Trophoblast cell (in vitro differentiated cells and primary cell): ENCODE measurements at regions not wholly inside any gene's neighbourhood (a gene's known extent, or its start where the extent isn't known, plus 50 kb on each side); places are given as distances from the start of the nearest gene placed in this dataset.

Source experiments
- DNase-seq, 2 donors: peaks; one replicate each; pipeline ENCODE4 v3.0.0-alpha.2; 2016
- H2AFZ ChIP-seq: 2 replicates; pipeline ENCODE4 v1.6.1; 2013; ENCODE audit warnings: low read length, moderate library complexity, mild to moderate bottlenecking; ENCODE audit not compliant: insufficient read depth, poor library complexity
- H2AK5ac ChIP-seq: 2 replicates; pipeline ENCODE4 v1.6.1; 2013; ENCODE audit warnings: mild to moderate bottlenecking, low read length
- H2BK120ac ChIP-seq: 2 replicates; pipeline ENCODE4 v1.6.1; 2013; ENCODE audit warnings: low read length, mild to moderate bottlenecking, moderate library complexity; ENCODE audit not compliant: insufficient read depth, poor library complexity
- H2BK12ac ChIP-seq: 2 replicates; pipeline ENCODE4 v1.6.1; 2013; ENCODE audit warnings: mild to moderate bottlenecking, low read length, moderate library complexity
- H2BK5ac ChIP-seq: 2 replicates; pipeline ENCODE4 v1.6.1; 2013; ENCODE audit warnings: low read length, low read depth, moderate library complexity, mild to moderate bottlenecking; ENCODE audit not compliant: poor library complexity
- H3K14ac ChIP-seq: 2 replicates; pipeline ENCODE4 v1.6.1; 2013; ENCODE audit warnings: mild to moderate bottlenecking, low read length
- H3K18ac ChIP-seq: 2 replicates; pipeline ENCODE4 v1.6.1; 2013; ENCODE audit warnings: mild to moderate bottlenecking, low read length
- H3K23ac ChIP-seq: 2 replicates; pipeline ENCODE4 v1.6.1; 2013; ENCODE audit warnings: low read length
- H3K27ac ChIP-seq: 2 replicates; pipeline ENCODE4 v1.5.1; 2013; ENCODE audit warnings: low read depth, mild to moderate bottlenecking, inconsistent platforms, low read length, moderate library complexity
- H3K27me3 ChIP-seq: 2 replicates; pipeline ENCODE4 v1.6.1; 2013; ENCODE audit warnings: inconsistent platforms, mild to moderate bottlenecking, low read length, moderate library complexity; ENCODE audit not compliant: insufficient read depth
- H3K36me3 ChIP-seq, 2 experiments: 1 replicate in 1 of 2; 2 replicates in 1 of 2; pipeline ENCODE4 v1.6.1; 2013; ENCODE audit warnings: low read length in 2 of 2, mild to moderate bottlenecking in 2 of 2, moderate library complexity in 1 of 2; ENCODE audit not compliant: insufficient read depth in 2 of 2, control insufficient read depth in 1 of 2
- H3K4ac ChIP-seq: 2 replicates; pipeline ENCODE4 v1.6.1; 2013; ENCODE audit warnings: low read depth, mild to moderate bottlenecking, low read length, moderate library complexity
- H3K4me1 ChIP-seq, 2 experiments: 1 replicate in 1 of 2; 2 replicates in 1 of 2; pipeline ENCODE4 v1.6.1; 2013; ENCODE audit warnings: low read length in 2 of 2, mild to moderate bottlenecking in 2 of 2, moderate library complexity in 1 of 2; ENCODE audit not compliant: insufficient read depth in 2 of 2, control insufficient read depth in 1 of 2
- H3K4me2 ChIP-seq: 2 replicates; pipeline ENCODE4 v1.6.1; 2013; ENCODE audit warnings: inconsistent platforms, mild to moderate bottlenecking, low read length, moderate library complexity
- H3K4me3 ChIP-seq: 2 replicates; pipeline ENCODE4 v1.5.1; 2013; ENCODE audit warnings: mild to moderate bottlenecking, low read depth, low read length, inconsistent platforms
- H3K79me1 ChIP-seq: one replicate; pipeline ENCODE4 v1.6.1; 2013; ENCODE audit warnings: low read length
- H3K79me2 ChIP-seq: 2 replicates; pipeline ENCODE4 v1.6.1; 2013; ENCODE audit warnings: low read length, mild to moderate bottlenecking; ENCODE audit not compliant: control insufficient read depth, insufficient read depth, poor library complexity
- H3K9ac ChIP-seq: 2 replicates; pipeline ENCODE4 v1.6.1; 2013; ENCODE audit warnings: mild to moderate bottlenecking, low read length
- H3K9me3 ChIP-seq: 2 replicates; pipeline ENCODE4 v1.6.1; 2013; ENCODE audit warnings: low read depth, mild to moderate bottlenecking, control low read depth, inconsistent platforms, low read length; ENCODE audit not compliant: insufficient read depth
- H4K12ac ChIP-seq: 2 replicates; pipeline ENCODE4 v1.6.1; 2013; ENCODE audit warnings: low read depth, mild to moderate bottlenecking, low read length, moderate library complexity
- H4K8ac ChIP-seq: 2 replicates; pipeline ENCODE4 v1.6.1; 2013; ENCODE audit warnings: low read depth, mild to moderate bottlenecking, low read length, moderate library complexity
- H4K91ac ChIP-seq: one replicate; pipeline ENCODE4 v1.6.1; 2013; ENCODE audit warnings: low read depth, mild to moderate bottlenecking, low read length, moderate library complexity
- WGBS: extraction: QIAGEN DNeasy Blood & Tissue Kit; methylation state at CpG from one replicate; pipeline ENCODE4 v1.1.7; 2013; ENCODE audit warnings: missing lambda C conversion rate; ENCODE audit not compliant: insufficient read length, insufficient coverage; ENCODE audit errors: extremely low coverage; 5-methylcytosine and 5-hydroxymethylcytosine counted together

GRCh38 chr7:45350896-45351295 is 193.3 kb downstream of the RAMP3 start:
- no peak overlapping the region for H3K4me3 ChIP-seq
- no peak overlapping the region for H4K91ac ChIP-seq
- H2BK12ac ChIP-seq, result no peak overlapping the region
- no peak overlapping the region for H4K12ac ChIP-seq
- no peaks in the 10 kb centered on the region for H3K79me2 ChIP-seq
- no peak overlapping the region for H3K4me2 ChIP-seq
- no CpG with 5 or more reads among the region's 3 CpGs for WGBS
- no peak overlapping the region for H3K9ac ChIP-seq
- no peak overlapping the region for H2BK120ac ChIP-seq
- no peak overlapping the region for H3K4ac ChIP-seq
- H2BK5ac ChIP-seq, result no peak overlapping the region
- peaks cover 2% of the 10 kb centered on the region for H3K9me3 ChIP-seq
- no peak overlapping the region for H3K23ac ChIP-seq
- no peak overlapping the region for H2AFZ ChIP-seq
- H2AK5ac ChIP-seq, result no peak overlapping the region
- no peak overlapping the region for H4K8ac ChIP-seq
- no peak overlapping the region for H3K18ac ChIP-seq
- peaks cover 9% of the 10 kb centered on the region for H3K79me1 ChIP-seq
- no peak for DNase-seq
- no peaks in the 10 kb centered on the region for H3K36me3 ChIP-seq
- peaks cover 10 to 14% of the 10 kb centered on the region in 2 experiments for H3K4me1 ChIP-seq
- no peak overlapping the region for H3K27ac ChIP-seq
- H3K27me3 ChIP-seq, result no peaks in the 10 kb centered on the region
- no peak overlapping the region for H3K14ac ChIP-seq

DNA sequence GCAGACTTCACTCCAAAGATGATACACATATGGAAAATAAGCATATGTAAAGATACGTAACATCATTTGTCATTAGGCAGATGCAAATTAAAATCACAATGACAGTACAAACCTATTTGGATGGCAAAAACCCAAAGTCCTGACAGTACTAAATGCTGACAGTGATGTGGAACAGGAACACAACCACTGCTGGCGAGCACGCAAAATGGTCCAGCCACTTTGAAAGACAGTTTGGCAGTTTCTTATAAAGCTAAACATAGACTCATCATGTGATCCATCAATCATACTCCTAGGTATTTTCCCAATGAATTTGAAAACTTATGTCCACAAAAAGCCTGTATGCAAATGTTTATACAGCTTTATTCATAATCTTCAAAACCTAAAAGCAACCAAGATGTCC is 200.7 kb downstream of the RAMP3 start:
- no CpG with 5 or more reads among the region's 3 CpGs for whole genome bisulfite sequencing
- Histone ChIP-seq H3K36me3 (no peaks in the 10 kb centered on the region), H3K18ac (no peak overlapping the region)

GRCh38 chr7:45359250-45359649 is 201.7 kb downstream of the RAMP3 start:
- no peak overlapping the region for H4K12ac ChIP-seq
- no peaks in the 10 kb centered on the region for H3K79me2 ChIP-seq
- H2AK5ac ChIP-seq, result no peak overlapping the region
- H2BK120ac ChIP-seq, result no peak overlapping the region
- DNase-seq, result no peak
- H3K14ac ChIP-seq, result no peak overlapping the region
- no peak overlapping the region for H4K91ac ChIP-seq
- H3K27ac ChIP-seq, result no peak overlapping the region
- H3K9ac ChIP-seq, result no peak overlapping the region
- no peaks in the 10 kb centered on the region for H3K36me3 ChIP-seq
- H2BK12ac ChIP-seq, result no peak overlapping the region
- no peak overlapping the region for H3K4me3 ChIP-seq
- H3K23ac ChIP-seq, result no peak overlapping the region
- no peaks in the 10 kb centered on the region for H3K9me3 ChIP-seq
- H3K4me2 ChIP-seq, result no peak overlapping the region
- WGBS, result no CpG with 5 or more reads among the region's 1 CpG
- no peak overlapping the region for H2BK5ac ChIP-seq
- no peak overlapping the region for H3K18ac ChIP-seq
- H3K27me3 ChIP-seq, result no peaks in the 10 kb centered on the region
- H4K8ac ChIP-seq, result no peak overlapping the region
- H3K4me1 ChIP-seq, result peaks cover 15 to 16% of the 10 kb centered on the region in 2 experiments
- no peak overlapping the region for H3K4ac ChIP-seq
- H3K79me1 ChIP-seq, result peaks cover 14% of the 10 kb centered on the region
- H2AFZ ChIP-seq, result no peak overlapping the region

More for the DNA sequence above, 200.7 kb downstream of the RAMP3 start:
- H3K79me2 ChIP-seq, result no peaks in the 10 kb centered on the region
- H3K9ac ChIP-seq, result no peak overlapping the region
- H2BK120ac ChIP-seq, result no peak overlapping the region
- H4K8ac ChIP-seq, result no peak overlapping the region
- H2BK12ac ChIP-seq, result no peak overlapping the region
- H3K4me2 ChIP-seq, result no peak overlapping the region
- H4K91ac ChIP-seq, result no peak overlapping the region
- H3K4me3 ChIP-seq, result no peak overlapping the region
- no peak overlapping the region for H3K23ac ChIP-seq
- no peak overlapping the region for H2AFZ ChIP-seq
- H2AK5ac ChIP-seq, result no peak overlapping the region
- no peak overlapping the region for H3K27ac ChIP-seq
- peaks cover 8% of the 10 kb centered on the region for H3K79me1 ChIP-seq
- H4K12ac ChIP-seq, result no peak overlapping the region
- H3K4me1 ChIP-seq, result peaks cover 9 to 10% of the 10 kb centered on the region in 2 experiments
- H3K4ac ChIP-seq, result no peak overlapping the region
- DNase-seq, result no peak
- H2BK5ac ChIP-seq, result no peak overlapping the region
- no peaks in the 10 kb centered on the region for H3K9me3 ChIP-seq
- H3K27me3 ChIP-seq, result no peaks in the 10 kb centered on the region
- H3K14ac ChIP-seq, result no peak overlapping the region

DNA sequence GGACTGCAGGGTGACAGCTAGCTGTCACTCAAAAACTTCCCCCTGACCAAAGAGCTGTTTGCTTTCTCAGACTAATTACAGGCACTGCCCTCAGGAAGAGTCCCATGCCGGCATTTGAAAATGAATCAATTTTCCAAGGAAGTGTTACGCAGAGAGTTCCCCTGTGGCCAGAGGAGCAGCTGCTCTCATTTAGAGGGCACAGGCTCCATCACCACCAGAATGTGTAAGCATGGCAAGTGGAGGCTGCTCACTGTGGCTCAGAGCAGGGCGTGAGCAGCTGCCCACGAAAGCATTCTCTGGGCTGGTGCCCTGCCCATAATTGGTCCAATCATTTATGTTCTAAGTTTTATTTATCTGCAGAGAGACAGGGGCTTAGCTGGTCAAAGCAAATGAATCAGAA is 202.2 kb downstream of the RAMP3 start:
- H3K9ac ChIP-seq, result no peak overlapping the region
- H3K4me2 ChIP-seq, result no peak overlapping the region
- no peaks in the 10 kb centered on the region for H3K27me3 ChIP-seq
- H3K4ac ChIP-seq, result no peak overlapping the region
- WGBS, result no CpG with 5 or more reads among the region's 4 CpGs
- no peak overlapping the region for H3K27ac ChIP-seq
- no peak overlapping the region for H4K91ac ChIP-seq
- H4K8ac ChIP-seq, result no peak overlapping the region
- no peak for DNase-seq
- no peaks in the 10 kb centered on the region for H3K36me3 ChIP-seq
- H2AK5ac ChIP-seq, result no peak overlapping the region
- H3K4me1 ChIP-seq, result peaks cover 15 to 18% of the 10 kb centered on the region in 2 experiments
- peaks cover 15% of the 10 kb centered on the region for H3K79me1 ChIP-seq
- no peak overlapping the region for H3K23ac ChIP-seq
- no peaks in the 10 kb centered on the region for H3K79me2 ChIP-seq
- H2BK5ac ChIP-seq, result no peak overlapping the region
- no peak overlapping the region for H4K12ac ChIP-seq
- no peak overlapping the region for H2BK120ac ChIP-seq
- no peaks in the 10 kb centered on the region for H3K9me3 ChIP-seq
- no peak overlapping the region for H2BK12ac ChIP-seq
- H3K4me3 ChIP-seq, result no peak overlapping the region
- H3K14ac ChIP-seq, result no peak overlapping the region
- no peak overlapping the region for H3K18ac ChIP-seq
- no peak overlapping the region for H2AFZ ChIP-seq
